ENCODE measurements at regions not wholly inside any gene's neighbourhood (a gene's known extent, or its start where the extent isn't known, plus 50 kb on each side); places are given as distances from the start of the nearest gene placed in this dataset.
"Not testable (repeated sequence)": the region's sequence is repeated elsewhere in the genome, so short reads cannot be mapped to it uniquely, and the experiment has no call there.

DNA sequence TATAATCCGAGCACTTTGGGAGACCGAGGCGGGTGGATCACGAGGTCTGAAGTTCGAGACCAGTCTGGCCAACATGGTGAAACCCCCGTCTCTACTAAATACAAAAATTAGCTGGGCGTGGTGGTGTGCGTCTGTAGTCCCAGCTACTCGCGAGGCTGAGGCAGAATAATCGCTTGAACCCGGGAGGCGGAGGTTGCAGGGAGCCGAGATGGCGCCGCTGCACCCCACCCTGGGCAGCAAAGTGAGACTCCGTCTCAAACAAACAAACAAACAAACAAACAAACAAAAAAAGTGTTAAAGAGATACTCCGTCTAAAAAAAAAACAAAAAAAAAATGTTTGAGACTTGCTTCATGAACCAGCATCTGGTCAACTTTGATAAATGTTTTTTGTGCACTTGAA, 753.8 kb downstream of the PCDH17 start:
- not testable (repeated sequence) for DNase-seq

DNA sequence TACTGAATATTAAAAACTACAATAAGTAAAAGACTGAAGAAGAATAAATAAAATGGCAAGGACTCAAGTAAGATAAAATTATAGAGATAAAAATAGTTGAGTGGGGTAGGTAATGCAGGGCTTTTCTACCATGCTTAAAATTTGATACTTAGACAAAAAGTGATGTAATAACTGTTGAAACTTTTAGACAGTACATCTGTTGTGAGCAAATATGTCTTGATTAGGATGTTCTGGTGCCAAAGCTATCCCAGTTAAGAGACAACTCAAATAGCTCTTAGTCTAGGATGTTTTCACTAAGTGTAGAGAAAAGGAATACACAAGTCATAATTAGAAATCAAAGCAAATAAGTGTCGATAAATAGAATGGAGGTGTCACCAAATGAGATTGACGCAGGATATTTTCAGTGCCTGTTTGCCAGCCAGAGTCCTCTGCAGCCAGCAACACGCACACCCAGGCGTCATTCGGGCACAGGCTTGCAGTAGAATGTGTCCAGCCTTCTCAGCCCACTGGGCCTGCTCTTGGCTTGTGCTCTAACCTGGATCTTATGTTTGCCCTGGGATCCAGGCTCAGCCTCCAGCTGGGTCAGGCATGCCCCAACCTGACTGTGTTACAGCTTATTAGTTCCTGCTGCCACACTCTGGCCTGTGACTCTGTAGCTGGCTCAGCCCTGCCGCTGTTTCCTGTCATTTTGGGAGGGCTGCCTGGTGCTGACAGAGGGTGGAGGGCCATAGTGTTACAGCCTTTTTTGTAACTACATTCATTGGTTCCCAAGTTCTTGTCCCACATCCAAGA, 766.2 kb downstream of the PCDH17 start:
- DNase-seq: no peak

DNA sequence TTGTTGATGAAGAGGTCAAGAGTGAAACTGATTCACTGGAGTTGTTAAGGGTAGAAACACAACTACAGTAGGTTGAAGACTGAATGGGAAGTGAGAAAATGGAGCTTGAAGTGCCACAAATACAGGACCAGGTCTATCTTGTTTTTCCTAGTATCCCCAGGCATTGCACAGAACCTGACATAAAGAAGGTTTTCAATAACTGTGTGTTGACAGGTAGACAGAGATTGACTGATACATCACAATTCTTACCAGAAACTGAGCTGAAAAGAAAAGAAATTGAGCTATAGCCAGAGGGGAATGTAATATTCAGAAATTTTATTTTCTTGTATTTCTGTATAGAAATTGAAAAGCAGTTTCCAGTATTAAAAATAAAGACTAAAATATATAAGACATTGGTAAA, 767.7 kb downstream of the PCDH17 start:
- no peak for DNase-seq

DNA sequence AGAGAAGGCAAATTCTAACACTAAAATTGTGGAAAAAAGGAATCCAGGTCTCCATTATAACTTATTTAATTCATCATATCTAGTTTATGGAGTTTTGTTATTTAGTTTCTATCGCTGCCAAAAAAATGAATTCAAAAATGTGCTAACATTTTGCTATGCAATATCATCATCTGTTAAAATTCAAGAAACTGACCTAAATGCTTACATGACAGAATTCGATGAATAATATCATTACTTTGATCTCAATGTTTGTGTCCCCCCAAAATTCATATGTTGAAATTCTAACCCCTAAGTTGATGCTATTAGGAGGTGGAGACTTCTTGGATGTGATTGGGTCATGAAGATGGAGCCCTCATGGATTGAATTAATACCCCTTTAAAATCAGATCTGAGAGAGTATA, 775.0 kb downstream of the PCDH17 start:
- DNase-seq: no peak

DNA sequence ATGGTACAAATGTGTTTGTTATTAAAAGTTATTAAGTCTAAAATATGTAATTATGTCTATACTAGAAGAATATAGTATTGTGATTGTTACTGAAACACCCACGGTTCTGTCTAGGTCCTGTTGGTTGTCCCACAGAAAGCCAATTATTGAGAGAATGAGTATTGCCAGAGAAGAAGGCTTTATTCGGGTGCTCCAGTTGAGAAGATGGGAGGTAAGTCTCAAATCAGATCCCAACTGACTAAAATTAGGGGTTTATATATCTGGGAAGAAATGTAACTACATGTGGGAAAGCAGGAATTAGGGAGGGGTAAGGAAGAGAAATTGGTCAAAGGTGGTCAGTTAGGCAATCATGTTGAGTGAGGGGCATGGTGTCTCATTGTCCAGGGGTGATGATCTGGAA, 798.4 kb downstream of the PCDH17 start:
- DNase-seq: no peak

DNA sequence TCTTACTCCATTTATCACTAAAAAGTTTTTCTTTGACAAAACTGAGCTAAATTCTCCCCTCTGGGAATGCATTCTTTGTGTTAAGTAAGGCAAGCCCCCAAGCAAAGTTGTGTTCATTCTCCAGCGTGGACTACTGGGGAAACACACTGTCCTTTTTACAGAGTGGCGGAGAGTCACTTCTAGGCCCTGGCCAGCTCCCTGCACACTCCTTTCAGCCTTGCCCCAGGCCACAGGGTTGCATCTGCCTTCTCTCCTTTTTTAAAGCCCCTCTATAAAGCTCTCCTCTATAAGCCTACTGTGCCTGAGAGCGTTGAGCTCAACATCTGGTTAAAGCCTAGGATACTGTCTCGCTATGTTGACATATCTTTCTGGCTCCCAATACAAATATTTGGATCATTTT, 803.4 kb downstream of the PCDH17 start:
- DNase-seq: no peak

DNA sequence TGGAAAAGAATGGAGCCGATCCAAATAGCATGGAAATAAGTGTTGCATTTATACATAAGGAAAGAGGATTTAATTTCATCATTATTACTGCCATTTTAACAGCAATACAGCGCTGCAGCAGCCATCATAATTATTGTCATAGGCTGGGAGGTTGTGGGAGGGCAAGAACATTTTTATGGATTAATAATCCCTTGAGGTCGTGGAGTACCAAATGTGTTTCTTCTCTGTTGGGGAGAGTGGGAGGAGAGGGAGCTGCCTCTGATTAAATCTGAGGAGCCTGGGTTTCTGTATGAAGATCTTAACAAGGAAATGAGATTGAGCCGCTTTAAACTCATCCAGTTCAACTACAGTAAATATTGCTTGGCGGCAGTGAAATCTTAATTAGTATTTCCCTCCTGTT, 805.9 kb downstream of the PCDH17 start:
- DNase-seq: no peak

DNA sequence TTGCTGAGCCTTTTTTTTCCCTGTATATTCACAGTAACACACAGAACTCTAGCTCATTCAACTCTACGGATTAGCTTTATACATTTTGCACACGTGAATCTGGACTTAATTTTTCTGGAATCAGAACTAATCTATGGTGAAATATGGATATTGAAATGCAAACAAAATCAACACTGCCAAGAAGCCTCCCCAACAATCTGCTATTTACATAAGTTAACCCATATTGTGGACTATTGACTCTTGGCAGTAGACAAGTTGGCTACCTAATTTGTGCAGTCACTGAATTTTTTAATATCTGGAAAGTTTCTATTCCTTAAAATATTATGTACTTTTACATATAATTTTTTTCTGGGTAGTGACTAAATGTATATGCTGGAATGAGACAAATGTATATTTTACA, 815.4 kb downstream of the PCDH17 start:
- no peak for DNase-seq

DNA sequence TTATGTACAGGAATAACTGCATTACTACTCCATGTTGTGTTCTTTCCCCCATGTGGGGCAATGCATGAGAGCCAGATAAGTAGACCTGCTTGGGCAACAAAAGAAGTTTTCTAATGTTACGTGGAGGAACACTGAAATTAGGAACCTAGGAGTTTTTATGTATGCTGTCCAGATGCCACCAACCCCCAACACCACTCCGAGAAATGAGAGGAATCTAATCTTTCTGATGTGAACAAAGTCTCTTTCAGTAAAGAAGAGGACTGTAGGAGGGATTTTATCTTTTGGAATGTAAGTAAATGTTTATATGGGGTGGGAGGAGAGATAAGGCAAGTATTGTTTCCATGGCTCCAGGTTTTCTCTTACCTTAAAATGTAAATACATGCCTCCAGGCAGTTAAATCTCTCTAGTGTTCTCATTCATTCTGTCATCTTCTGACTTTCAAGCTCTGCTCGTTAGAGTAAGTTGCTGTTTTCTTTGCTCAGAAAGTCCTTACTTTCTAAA, 820.6 kb downstream of the PCDH17 start:
- no peak for DNase-seq

DNA sequence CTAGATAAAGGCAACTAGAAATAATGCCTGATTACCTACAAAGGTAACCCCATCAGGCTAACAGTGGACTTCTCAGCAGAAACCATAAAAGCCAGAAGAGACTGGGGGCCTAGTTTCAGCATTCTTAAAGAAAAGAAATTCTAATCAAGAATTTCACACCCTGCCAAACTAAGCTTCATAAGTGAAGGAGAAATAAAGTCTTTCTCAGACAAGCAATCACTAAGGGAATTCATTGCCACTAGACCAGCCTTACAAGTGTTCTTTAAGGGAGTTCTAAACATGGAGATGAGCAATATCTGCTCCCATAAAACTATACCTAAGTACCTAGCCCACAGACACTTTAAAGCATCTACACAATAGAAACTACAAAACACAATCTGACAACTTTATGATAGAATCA, 823.5 kb downstream of the PCDH17 start:
- no peak for DNase-seq

DNA sequence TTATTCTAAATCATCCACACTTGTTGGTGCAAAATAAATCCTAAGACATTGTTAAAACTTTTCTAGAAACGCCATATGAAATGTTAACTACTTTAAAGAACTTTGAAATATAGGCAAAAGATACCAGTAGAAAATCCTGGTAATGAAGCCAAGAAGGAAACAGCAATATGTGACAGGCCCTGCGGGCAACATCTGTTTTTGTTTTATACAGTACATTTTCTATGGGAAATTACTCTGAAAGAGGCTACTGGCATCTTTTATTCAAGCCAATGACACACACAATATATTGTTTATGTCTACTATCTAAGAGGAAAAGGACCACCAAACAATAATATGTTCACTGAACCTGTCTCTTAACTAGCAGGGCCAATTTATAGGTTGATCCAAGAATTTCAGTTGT, 829.7 kb downstream of the PCDH17 start:
- no peak for DNase-seq

DNA sequence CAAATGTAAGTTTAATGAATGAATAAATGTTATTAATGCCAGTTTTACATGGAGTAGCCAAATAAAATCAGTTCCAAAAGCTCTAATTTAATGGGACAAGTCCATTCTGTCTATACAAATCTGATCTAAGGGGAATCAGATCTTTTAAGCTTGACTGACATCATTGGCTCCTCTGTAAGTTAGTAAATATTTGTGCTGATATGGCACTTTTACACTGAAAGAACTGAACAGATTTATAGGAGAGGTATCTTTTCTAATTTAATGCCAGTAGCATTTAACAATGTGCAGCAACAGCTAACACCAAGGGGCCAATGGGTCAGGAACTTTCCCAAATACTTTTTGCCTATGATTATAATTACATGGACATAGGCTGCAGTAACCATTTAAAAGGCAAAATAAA, 832.3 kb downstream of the PCDH17 start:
- no peak for DNase-seq

DNA sequence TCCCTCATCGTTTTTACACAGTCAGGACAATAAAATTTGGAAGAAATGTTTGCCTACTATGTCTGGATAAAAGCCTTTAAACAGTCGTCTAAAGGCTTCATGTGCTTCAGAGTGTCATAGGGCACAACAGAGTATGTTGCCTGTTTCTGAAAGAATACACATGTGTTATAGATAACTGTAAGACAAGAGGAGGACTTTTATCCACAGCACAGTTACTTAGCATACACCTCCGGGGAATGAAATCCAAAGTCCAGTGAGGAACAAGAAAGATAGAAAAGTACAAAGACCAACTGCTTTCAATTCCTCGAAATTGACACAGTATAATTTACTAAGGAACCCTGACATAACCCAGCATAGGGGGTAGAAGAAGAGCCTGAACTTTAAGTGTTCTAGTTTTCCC, 835.6 kb downstream of the PCDH17 start:
- DNase-seq: no peak

DNA sequence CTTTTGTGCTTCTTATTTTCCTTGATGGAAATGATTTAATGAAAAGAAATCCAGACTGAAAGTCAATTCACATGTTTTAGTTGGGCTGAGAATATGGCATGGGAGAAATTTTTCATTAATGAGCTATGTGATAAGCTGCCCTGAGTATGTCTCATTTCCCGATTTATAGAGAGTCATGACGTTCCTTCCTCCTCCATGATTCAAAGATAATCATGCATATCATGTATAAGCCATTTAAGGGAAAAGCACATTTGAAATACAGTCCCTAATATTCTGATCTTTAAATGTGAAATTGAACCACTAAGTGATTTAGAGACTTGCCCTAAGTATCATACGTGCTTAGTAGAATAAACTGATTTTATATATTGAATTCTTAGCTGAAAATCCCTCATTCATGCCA, 840.9 kb downstream of the PCDH17 start:
- DNase-seq: no peak

DNA sequence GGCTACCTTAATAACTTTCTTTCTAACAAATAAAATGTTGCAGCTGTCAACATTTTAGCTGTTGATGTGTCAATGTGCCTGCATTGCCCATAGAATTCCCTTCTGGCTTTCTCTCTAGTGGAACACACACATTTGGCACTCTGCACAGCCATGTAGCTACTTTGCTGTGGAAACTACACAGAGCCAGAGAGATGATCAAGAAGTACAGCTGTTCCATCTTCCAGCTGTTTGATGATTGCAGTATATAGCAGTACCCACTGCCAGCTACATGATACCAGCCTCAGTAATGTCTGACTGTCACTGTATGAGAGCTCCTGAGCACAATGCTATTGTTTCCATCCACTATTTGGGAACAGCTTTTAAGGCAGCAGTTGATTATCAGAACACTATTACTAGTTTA, 843.0 kb downstream of the PCDH17 start:
- DNase-seq: no peak

DNA sequence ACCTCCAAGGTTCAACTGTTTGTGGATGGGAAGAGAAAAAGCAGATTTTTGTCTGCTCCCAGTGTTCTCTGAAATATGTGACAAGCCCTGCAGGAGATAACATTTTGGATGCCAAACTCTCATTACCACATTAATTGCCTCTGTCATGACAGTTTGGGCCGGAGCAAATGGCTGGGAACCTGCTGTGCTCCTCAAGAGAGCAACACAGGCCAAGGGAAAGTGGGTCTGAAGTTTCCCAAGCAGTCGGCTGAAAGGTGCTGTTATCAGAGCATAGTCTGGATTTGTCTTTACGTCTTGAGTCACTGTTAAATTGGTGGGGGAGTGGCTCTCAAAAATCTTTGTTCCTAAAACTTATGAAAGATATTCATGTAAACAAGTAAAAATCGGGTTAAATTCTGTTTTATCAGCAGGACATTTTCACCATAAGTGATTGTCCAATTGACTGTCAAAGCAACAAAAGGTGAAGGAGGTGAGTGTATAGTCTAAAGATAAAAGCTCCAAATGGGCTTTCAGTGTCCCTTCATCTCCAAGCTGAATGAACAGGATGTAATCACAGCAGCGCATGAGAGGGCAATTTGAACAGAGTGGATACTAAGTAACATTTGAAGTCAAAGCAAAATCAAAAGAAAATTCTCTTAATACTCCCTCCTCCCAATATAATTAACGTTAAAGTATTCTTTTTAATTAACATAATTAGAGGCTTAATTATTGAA, 844.8 kb downstream of the PCDH17 start:
- DNase-seq: no peak

DNA sequence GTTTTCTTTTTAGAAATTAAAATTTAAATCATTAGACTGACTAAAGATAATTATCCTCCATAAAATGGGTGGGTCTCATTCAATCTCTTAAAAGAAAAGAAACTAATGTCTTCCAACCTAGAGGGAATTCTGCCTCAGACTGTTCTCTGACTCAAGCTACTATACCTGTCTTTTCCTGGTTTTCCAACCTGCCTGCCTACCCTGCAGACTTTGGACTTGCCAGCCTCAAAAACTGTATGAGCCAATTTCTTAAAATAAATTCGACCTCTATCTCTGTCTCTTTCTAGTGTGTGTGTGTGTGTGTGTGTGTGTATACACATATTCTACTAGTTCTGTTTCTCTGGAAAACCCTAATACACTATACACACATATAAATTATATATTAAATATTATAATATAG, 847.3 kb downstream of the PCDH17 start:
- no peak for DNase-seq

DNA sequence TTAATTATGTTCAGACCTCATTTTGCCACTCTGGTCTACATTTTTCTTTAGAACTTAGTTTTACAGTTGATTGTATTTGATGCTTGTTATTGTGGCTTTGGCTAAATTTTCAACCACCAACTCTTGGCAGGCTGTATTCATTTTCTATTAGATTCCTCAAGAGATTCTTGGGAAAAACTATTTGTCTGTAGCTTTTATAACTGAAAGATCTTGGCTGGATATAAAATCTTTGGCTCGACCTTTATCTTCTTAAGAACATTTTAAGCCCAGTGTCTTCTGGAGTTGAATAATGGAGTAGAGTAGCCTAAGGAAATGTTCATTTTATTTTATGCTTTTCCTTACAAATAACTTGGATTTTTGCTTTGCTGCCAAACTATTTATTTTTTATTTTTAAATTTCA, 848.5 kb downstream of the PCDH17 start:
- DNase-seq: no peak

DNA sequence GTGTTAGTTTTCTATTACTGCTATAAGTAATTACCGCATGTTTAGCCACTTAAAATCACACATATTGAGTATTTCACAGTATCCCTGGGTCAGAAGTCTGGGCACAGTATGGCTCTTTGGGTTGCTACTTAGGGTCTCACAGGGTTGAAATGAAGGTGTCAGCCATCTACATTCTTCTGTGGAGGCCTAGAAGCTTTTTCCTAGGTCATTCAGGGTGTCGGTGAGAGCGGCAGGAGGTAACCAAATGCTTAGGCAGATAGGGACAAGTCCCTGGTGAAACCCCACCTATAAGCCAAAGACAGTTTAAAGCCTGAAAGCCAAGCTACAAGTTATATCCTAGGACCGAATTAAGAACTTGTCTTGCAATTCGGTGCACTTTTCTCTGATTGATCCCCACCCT, 856.7 kb downstream of the PCDH17 start:
- DNase-seq: no peak

DNA sequence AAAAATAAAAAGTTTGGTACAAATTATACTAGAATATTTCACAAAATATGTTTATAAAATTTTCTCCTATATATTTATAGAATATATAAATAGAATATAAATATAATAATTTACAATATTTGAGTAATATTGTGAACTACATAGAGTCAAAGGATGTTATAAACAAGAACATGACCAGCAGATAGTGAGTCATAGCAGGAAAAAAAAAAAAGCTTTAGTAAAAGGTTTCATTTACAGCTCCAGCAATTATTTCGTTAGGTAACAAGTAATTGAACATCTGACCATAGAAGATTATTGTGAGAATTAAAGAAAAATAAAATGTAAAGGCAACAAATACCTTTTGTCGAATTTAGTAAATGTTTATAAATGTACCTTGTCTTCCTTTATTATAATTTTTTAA, 864.1 kb downstream of the PCDH17 start:
- DNase-seq: no peak

DNA sequence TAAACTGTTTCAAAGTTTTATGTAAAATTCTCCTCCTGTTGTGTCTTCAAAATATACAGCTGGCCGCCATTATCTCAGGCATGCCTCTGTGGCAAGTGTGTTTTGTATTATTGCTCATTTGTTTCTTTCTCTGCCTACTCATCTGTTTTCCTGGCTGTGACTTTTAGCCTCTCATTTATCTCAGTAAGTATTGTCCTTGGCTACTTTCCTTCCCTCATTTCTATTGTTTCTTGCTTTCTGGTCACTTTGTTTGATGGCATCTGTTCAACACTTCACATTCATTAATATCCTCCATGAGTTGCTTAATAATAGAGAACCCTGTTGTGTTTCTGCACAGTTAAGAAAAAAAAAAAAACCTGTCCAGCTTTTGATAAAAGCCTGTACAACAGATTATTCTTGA, 869.4 kb downstream of the PCDH17 start:
- no peak for DNase-seq

DNA sequence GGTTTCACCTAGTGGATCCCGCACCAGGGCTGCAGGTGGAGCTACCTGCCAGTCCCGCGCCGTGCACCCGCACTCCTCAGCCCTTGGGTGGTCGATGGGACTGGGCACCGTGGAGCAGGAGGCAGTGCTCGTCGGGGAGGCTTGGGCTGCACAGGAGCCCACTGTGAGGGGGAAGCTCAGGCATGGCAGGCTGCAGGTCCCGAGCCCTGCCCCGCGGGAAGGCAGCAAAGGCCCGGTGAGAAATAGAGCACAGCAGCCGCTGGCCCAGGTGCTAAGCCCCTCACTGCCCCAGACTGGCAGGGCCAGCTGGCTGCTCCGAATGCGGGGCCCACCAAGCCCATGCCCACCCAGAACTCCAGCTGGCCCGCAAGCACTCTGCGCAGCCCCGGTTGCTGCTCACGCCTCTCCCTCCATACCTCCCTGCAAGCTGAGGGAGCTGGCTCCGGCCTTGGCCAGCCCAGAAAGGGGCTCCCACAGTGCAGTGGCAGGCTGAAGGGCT, 872.7 kb downstream of the PCDH17 start:
- DNase-seq: not testable (repeated sequence)

DNA sequence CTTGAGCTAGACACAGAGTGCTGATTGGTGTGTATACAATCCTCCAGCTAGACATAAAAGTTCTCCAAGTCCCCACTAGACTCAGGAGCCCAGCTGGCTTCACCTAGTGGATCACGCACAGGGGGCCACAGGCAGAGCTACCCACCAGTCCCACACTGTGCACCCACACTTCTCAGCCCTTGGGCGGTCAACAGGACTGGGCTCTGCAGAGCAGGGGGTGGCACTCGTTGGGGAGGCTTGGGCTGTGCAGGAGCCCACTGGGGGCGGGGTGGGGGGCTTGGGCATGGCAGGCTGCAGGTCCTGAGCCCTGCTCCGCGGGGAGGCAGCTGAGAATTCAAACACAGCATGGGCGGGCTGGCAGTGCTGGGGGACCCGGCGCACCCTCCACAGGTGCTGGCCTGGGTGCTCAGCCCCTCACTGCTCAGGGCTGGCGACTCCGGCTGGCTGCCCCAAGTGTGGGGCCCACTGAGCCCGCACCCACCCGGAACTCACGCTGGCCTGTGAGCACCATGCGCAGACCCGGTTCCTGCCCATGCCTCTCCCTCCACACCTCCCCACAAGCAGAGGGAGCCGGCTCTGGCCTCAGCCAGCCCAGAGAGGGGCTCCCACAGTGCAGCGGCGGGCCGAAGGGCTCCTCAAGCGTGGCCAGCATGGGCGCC, 873.8 kb downstream of the PCDH17 start:
- not testable (repeated sequence) for DNase-seq

DNA sequence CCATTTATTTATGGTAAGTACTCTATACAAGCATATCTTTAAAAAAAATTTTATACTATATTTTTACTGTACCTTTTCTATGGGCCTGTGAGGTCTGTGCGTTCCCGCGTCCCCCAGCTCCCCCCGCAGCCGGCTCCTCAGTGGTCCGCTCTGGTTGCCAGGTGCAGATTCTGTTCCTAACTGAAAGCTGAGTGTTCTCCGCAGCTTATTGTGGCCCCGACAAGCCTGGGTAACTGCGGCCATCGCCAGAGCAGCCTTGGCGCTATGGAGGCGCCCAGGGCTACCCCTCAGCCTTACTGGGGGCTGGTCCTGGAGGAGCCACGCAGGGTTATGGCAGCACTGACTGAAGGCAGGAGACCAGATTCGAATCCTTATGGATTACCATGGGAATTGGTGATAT, 896.8 kb downstream of the PCDH17 start:
- DNase-seq: no peak

Data from stimulated activated naive CD4-positive, alpha-beta T cell treated with Interleukin-2 at 50 U/mL for 16 hours (primary cell).